GM19463 (cell line): ENCODE measurements at regions not wholly inside any gene's neighbourhood (a gene's known extent, or its start where the extent isn't known, plus 50 kb on each side); places are given as distances from the start of the nearest gene placed in this dataset.

Source experiments
- ATAC-seq: cut with Tn5 transposase; IDR thresholded peaks from one replicate; pipeline ENCODE4 v1.9.1; 2021; ENCODE audit warnings: mild to moderate bottlenecking, moderate library complexity; ENCODE audit not compliant: unreplicated experiment

GRCh38 chr7:35399840-35400239 lies 145.9 kb upstream of the TBX20 start:
- no peak for ATAC-seq

GRCh38 chr7:35399216-35399615 lies 145.3 kb upstream of the TBX20 start:
- no peak for ATAC-seq

- no peak for ATAC-seq
These were observed 144.6 kb upstream of the TBX20 start for GRCh38 chr7:35398518-35398917.

- ATAC-seq, result no peak
These were observed 136.2 kb upstream of the TBX20 start for GRCh38 chr7:35390146-35390545.

GRCh38 chr7:35389636-35390035 lies 135.7 kb upstream of the TBX20 start:
- no peak for ATAC-seq

- no peak for ATAC-seq
These were observed 133.2 kb upstream of the TBX20 start for GRCh38 chr7:35386816-35387706.

- no peak for ATAC-seq
These were observed 132.3 kb upstream of the TBX20 start for GRCh38 chr7:35386082-35386815.

GRCh38 chr7:35384761-35385700 lies 131.1 kb upstream of the TBX20 start:
- no peak for ATAC-seq

- no peak for ATAC-seq
These were observed 126.9 kb upstream of the TBX20 start for GRCh38 chr7:35380739-35381224.

- ATAC-seq, result no peak
These were observed 125.6 kb upstream of the TBX20 start for GRCh38 chr7:35379481-35379880.

GRCh38 chr7:35375516-35375915 lies 121.6 kb upstream of the TBX20 start:
- ATAC-seq, result no peak

GRCh38 chr7:35374858-35375257 lies 121.0 kb upstream of the TBX20 start:
- ATAC-seq, result no peak

- no peak for ATAC-seq
These were observed 117.3 kb upstream of the TBX20 start for GRCh38 chr7:35371221-35371620.

- no peak for ATAC-seq
These were observed 116.8 kb upstream of the TBX20 start for GRCh38 chr7:35370687-35371086.

GRCh38 chr7:35366167-35367155 lies 112.6 kb upstream of the TBX20 start:
- no peak for ATAC-seq

- no peak for ATAC-seq
These were observed 111.6 kb upstream of the TBX20 start for GRCh38 chr7:35365523-35365922.

GRCh38 chr7:35362341-35362740 lies 108.4 kb upstream of the TBX20 start:
- no peak for ATAC-seq

GRCh38 chr7:35359423-35359822 lies 105.5 kb upstream of the TBX20 start:
- ATAC-seq, result no peak

GRCh38 chr7:35356495-35356894 lies 102.6 kb upstream of the TBX20 start:
- ATAC-seq, result no peak

- no peak for ATAC-seq
These were observed 102.0 kb upstream of the TBX20 start for GRCh38 chr7:35355911-35356310.
